HG02759 (cell line): ENCODE measurements at regions not wholly inside any gene's neighbourhood (a gene's known extent, or its start where the extent isn't known, plus 50 kb on each side); places are given as distances from the start of the nearest gene placed in this dataset.
A peak's percentile ranks its signal among the peaks of the same experiment; 100 is the strongest.

ENCODE experiments used
- ATAC-seq: cut with Tn5 transposase; IDR thresholded peaks from one replicate; pipeline ENCODE4 v1.9.1; 2021; ENCODE audit warnings: mild to moderate bottlenecking, moderate library complexity; ENCODE audit not compliant: unreplicated experiment

GRCh38 chr1:34645109-34645688 is 109.6 kb upstream of the GJB5 start:
- peak; percentile 47 for ATAC-seq

- ATAC-seq, result no peak
Measured at GRCh38 chr1:34645919-34646318, 108.9 kb upstream of the GJB5 start.

GRCh38 chr1:34648501-34648900 is 106.3 kb upstream of the GJB5 start:
- no peak for ATAC-seq

- no peak for ATAC-seq
Measured at GRCh38 chr1:34650090-34650489, 104.8 kb upstream of the GJB5 start.

GRCh38 chr1:34650800-34651199 is 104.0 kb upstream of the GJB5 start:
- no peak for ATAC-seq

GRCh38 chr1:34653110-34653509 is 101.7 kb upstream of the GJB5 start:
- no peak for ATAC-seq

GRCh38 chr1:34655206-34655874 is 99.5 kb upstream of the GJB5 start:
- ATAC-seq, result no peak

GRCh38 chr1:34655875-34656240 is 99.0 kb upstream of the GJB5 start:
- ATAC-seq, result no peak

GRCh38 chr1:34656299-34656698 is 98.5 kb upstream of the GJB5 start:
- no peak for ATAC-seq

GRCh38 chr1:34656731-34657130 is 98.1 kb upstream of the GJB5 start:
- ATAC-seq, result no peak

- ATAC-seq, result no peak
Measured at GRCh38 chr1:34657266-34657665, 97.6 kb upstream of the GJB5 start.

GRCh38 chr1:34657849-34658248 is 97.0 kb upstream of the GJB5 start:
- no peak for ATAC-seq

- no peak for ATAC-seq
Measured at GRCh38 chr1:34663031-34663430, 91.8 kb upstream of the GJB5 start.

- ATAC-seq, result no peak
Measured at GRCh38 chr1:34668063-34668462, 86.8 kb upstream of the GJB5 start.

- no peak for ATAC-seq
Measured at GRCh38 chr1:34670982-34671381, 83.9 kb upstream of the GJB5 start.

- no peak for ATAC-seq
Measured at GRCh38 chr1:34671887-34672286, 83.0 kb upstream of the GJB5 start.

- ATAC-seq, result no peak
Measured at GRCh38 chr1:34681480-34682451, 73.1 kb upstream of the GJB5 start.

GRCh38 chr1:34682452-34683223 is 72.2 kb upstream of the GJB5 start:
- no peak for ATAC-seq

- no peak for ATAC-seq
Measured at GRCh38 chr1:34683616-34684015, 71.2 kb upstream of the GJB5 start.

- no peak for ATAC-seq
Measured at GRCh38 chr1:34684266-34684665, 70.6 kb upstream of the GJB5 start.

GRCh38 chr1:34685225-34685624 is 69.6 kb upstream of the GJB5 start:
- ATAC-seq, result no peak
